ENCODE measurements at regions not wholly inside any gene's neighbourhood (a gene's known extent, or its start where the extent isn't known, plus 50 kb on each side); places are given as distances from the start of the nearest gene placed in this dataset.
"Not testable (repeated sequence)": the region's sequence is repeated elsewhere in the genome, so short reads cannot be mapped to it uniquely, and the experiment has no call there.

GRCh38 chr17:69672924-69673323 lies 258.4 kb downstream of the MAP2K6 start:
- no peak for DNase-seq

DNA sequence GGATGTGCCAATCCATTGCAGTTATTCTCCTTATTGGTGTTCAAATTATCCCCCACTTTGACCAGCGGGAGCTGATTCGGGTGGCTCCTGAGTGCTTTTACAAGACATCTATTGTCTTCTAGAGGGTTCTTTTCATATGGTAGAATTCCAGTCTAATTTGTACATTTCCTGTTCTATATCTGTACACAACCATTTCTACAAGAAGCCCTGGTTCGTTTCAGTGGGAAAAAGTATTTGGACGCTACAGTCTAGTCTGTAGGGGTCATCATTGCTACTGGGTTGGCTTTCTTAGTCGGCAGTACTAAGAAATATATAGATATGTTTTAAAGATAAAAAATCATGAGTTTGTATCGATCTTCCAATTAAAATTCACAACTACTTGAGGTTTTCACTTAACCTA lies 262.6 kb downstream of the MAP2K6 start:
- peak; percentile 15 for DNase-seq

DNA sequence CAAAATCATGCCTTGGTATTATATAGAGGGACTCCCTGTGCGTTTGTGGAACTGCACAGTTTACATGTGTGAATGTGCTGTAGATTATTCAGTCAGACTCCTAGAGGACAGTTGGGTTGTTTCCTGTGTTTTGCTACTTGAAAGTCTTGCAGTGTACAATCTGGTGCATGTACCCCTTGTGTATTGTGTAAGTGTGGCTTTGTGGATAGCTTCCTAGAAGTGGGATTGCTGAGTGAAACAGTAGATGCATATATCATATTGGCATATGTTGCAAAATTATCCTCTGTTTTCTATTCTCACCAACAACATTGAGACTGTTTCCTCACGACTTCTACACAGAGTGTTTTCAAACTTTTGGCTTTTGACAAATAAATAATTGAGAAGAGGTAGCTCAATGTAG lies 263.7 kb downstream of the MAP2K6 start:
- DNase-seq = no peak

DNA sequence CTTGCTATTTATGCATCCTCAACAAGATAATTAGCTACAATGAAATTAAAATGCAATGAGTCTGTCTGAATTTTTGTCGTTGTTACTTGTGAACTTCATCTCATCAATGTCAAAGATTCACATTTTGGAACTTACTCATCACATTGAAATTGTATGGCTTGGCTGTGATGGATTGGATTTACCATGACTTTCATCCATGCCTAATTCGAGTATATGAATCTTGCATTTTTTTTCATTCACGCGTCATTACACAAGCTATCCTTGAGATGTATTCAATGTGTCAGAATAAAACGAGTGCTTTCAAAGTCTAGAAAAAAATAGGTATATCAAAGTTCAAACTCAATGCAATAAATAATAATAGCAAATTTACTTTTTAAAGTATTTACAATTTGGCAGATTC lies 265.3 kb downstream of the MAP2K6 start:
- DNase-seq = no peak

- no peak for DNase-seq
Observed at GRCh38 chr17:69684251-69684650, 269.8 kb downstream of the MAP2K6 start.

DNA sequence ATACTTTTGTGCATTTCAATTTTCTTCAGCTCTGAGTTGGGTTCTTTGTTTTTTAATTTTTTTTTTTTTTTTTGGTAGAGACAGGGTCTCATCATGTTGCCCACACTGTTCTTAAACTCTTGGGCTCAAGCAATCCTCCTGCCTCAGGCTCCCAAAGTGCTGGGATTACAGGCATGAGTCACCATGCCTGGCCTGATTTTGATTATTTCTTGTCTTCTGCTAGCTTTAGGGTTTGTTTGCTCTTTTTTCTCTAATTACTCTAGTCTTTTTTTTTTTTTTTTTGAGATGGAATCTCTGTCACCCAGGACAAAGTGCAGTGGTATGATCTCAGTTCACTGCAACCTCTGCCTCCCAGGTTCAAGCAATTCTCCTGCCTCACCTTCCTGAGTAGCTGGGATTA lies 270.7 kb downstream of the MAP2K6 start:
- not testable (repeated sequence) for DNase-seq

DNA sequence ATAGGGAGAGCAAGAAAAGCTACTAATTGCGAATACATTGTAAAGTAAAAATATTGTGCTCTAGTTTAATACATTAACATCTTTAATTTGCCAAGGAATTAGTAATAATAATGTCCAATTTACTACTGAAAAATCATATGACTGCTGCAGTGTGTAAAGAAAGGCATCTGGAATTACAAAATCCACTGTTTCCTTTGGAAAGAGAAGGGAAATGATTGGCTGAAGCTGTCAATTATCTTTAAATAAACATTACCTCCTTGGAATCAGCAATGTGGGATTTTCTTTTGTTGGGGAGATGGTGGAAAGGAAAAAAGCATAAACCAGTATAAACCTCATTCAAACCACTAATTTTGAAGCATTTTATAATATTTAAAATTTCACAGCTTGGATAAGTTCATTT lies 276.0 kb downstream of the MAP2K6 start:
- no peak for DNase-seq

- DNase-seq = no peak
Observed at GRCh38 chr17:69692171-69692570, 277.7 kb downstream of the MAP2K6 start.

GRCh38 chr17:69695646-69696045 lies 281.1 kb downstream of the MAP2K6 start:
- DNase-seq = no peak

DNA sequence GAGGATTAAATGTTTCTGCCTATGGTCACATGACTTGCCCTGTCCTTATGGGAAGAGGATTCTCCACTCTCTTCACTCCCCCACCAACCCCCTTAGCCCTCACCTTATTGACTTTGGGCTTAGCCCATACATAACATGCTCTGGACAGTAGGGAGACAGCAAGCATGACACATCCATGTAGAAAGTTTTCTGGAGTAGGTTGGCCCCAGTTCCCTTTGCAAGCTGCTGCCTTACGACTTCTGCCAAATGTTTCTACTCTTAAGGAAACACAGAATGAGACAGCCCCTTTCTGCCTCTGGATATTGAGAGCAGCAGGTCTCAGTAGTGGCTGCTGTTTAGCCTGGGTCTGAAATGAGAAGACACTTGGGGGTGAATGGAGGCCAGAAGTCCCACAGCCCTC lies 282.2 kb downstream of the MAP2K6 start:
- DNase-seq = no peak

GRCh38 chr17:69698352-69698751 lies 283.9 kb downstream of the MAP2K6 start:
- DNase-seq = not testable (repeated sequence)

DNA sequence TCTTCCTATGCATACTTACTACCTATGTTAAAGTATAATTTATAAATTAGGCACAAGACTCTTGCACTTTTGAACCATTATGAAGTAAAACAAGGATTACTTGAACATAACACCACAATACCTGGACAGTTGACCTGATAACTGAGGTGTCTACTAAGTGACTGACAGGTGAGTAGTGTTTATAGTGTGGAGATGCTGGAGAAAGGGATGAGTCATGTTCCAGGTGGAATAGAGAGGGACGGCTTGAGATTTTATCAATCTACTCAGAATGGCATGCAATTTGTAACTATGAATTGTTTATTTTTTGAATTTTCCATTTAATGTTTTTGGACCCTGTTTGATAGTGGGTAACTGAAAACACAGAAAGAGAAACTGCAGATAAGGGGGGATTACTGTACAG lies 287.6 kb downstream of the MAP2K6 start:
- DNase-seq = no peak

- DNase-seq = no peak
Observed at GRCh38 chr17:69703751-69704150, 289.3 kb downstream of the MAP2K6 start.

DNA sequence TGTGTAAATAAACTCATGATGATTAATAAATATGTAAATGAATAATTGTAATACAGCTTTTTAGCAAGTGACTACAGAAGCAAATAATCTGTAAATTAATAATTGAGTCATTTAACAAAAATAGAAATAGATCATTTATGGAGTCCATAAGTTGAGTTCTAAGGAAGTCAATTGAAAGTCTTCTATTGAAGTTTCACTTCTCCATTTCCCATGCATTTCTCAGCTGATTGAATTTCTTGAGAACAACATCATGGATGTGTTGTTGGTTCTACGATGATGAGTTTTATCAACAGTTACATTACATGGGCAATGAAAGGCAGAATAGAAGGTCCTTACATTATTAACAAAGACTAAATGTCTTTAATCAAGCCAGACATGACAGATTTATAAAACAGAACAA lies 290.4 kb downstream of the MAP2K6 start:
- DNase-seq = no peak

GRCh38 chr17:69706127-69706526 lies 291.6 kb downstream of the MAP2K6 start:
- DNase-seq = no peak

GRCh38 chr17:69709441-69709840 lies 294.9 kb downstream of the MAP2K6 start:
- DNase-seq = no peak

- DNase-seq = no peak
Observed at GRCh38 chr17:69710926-69711325, 296.4 kb downstream of the MAP2K6 start.

GRCh38 chr17:69711541-69711940 lies 297.0 kb downstream of the MAP2K6 start:
- DNase-seq = no peak

DNA sequence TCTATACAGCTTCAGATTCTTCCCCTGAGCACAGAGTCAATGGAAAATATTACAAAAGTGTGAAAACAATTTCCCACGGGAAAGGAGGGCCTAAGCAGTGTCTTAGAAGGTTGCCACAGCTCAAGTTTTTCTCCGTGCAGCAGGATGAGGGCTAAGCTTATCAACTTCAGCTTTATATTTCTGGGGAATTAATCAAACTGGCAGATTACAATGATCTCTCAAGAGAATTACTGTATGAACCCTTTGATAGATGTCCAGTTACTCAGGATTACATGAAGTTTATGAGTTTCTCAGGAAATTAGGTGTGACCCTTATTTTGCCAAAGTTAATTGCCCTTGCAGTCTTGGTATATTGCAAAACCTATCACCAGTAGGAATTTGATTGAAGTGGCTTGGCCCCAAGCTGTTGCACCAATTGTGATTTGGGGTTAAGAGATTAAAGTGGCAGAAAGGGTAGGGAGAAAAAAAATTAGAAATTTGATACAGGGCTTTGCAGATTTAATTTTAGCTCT lies 298.4 kb downstream of the MAP2K6 start:
- no peak for DNase-seq

DNA sequence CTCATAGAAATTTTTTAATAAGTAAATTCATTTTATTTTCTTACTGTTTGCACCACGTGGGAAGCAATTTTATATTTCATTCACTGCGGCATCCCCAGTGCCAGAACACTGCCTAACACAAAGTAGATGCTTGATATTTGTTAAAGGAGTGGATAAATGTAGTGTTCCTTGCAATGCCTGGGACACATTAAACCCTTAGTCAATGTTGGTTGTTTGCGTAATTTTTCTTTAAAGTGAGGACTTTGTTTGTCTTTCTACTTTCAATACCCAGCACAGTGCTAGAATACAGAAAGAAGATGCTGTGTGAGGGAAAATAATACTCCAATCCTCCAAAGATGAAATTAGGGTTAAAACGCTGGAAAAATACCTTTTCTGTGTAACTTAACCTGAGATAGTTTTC lies 299.3 kb downstream of the MAP2K6 start:
- DNase-seq = no peak

DNA sequence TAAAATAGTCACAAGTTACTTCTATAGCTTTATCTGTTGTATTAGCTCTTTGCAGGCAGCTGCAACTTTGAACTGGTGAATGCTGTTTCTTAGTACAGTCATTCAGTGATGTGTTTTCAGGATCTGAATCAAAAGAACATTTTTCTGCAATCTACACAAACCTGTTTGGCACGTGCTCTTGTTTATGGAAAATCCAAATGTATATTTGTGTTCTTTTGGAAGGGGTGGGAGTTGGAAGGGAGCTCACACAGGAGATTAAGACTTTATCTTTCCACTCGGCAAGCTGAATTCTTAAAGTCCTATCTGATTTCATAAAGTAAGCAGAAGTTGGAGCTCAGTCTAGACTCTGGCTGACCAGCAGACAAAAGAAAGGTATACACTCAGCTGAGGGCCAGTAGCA lies 300.2 kb downstream of the MAP2K6 start:
- no peak for DNase-seq

DNA sequence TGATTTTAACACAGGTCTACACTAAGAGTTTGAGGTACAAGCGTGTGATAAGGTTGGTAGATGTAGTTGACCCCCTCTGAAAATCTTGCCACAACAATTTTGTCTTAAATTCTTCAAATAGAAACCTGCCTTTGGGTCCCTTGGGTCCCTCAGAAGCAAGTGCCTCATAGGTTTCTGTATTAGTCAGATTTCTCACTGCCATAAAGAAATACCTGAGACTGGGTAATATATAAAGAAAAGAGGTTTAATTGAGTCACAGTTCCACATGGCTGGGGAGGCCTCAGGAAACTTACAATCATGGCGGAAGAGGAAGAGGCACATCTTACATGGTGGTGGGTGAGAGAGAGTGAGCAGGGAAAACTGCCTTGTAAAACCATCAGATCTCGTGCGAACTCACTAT lies 301.2 kb downstream of the MAP2K6 start:
- DNase-seq = no peak

GRCh38 chr17:69716556-69716955 lies 302.1 kb downstream of the MAP2K6 start:
- DNase-seq = no peak

DNA sequence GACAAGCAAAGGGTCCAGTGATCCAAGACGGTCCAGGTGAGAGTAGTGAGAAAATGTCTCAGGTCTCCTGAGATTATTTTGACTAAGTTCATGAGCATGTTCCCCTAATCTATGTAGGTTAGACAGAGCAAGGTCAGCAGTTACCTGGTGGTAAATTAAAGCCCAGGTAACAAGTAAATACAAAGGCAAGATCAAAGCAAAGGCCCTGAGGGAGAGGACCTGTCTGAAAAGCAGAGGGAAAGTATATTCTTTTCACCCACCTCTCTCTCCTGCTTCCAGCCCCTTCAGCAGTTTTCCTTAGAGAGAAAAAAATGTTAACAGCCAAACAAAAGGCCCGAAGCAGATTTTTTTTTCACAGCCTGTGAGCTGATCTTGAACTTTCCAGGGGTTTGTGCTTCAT lies 302.7 kb downstream of the MAP2K6 start:
- DNase-seq = no peak

- DNase-seq = no peak
Observed at GRCh38 chr17:69717819-69718218, 303.3 kb downstream of the MAP2K6 start.

GRCh38 chr17:69719474-69720048 lies 305.1 kb downstream of the MAP2K6 start:
- DNase-seq = no peak

Measured in midbrain (tissue), 1 donor.